BJ (cell line): ENCODE measurements at regions not wholly inside any gene's neighbourhood (a gene's known extent, or its start where the extent isn't known, plus 50 kb on each side); places are given as distances from the start of the nearest gene placed in this dataset.

Source experiments
- CTCF ChIA-PET: fragments of 350-600 bp; formaldehyde crosslinking; extraction: SDS; loops from one replicate; lab custom pipeline; 2021; ENCODE audit warnings: antibody characterized with exemption, inconsistent platforms; lab: Yijun Ruan, JAX
- POLR2A ChIA-PET: fragments of 300-600 bp; sonication (Branson Sonifier 250); formaldehyde crosslinking; extraction: SDS; loops from one replicate; lab custom pipeline; 2021; ENCODE audit warnings: antibody characterized with exemption; lab: Charles Lee
- DNase-seq: peaks from one replicate; pipeline ENCODE4 v3.0.0-alpha.2; 2011; ENCODE audit warnings: low read depth
- H3K27me3 ChIP-seq: 2 replicates; pipeline ENCODE4 v1.6.0; 2011; ENCODE audit warnings: low read length; ENCODE audit not compliant: control insufficient read depth, insufficient read depth
- H3K36me3 ChIP-seq: 2 replicates; pipeline ENCODE4 v1.5.1; 2011; ENCODE audit warnings: low read length; ENCODE audit not compliant: control insufficient read depth, insufficient read depth
- H3K4me3 ChIP-seq: 2 replicates; pipeline ENCODE4 v1.5.1; 2011; ENCODE audit warnings: low read depth, mild to moderate bottlenecking, control low read depth, low read length
- CTCF ChIP-seq: IDR thresholded peaks from 2 replicates; pipeline ENCODE4 v1.5.1; 2011; ENCODE audit warnings: low read depth, mild to moderate bottlenecking, control low read depth, inconsistent platforms, low read length, moderate library complexity; ENCODE audit not compliant: insufficient read depth

GRCh38 chr6:103677290-103677689 lies 1182.4 kb downstream of the HACE1 start:
- ChIA-PET POLR2A (no interaction called here), CTCF (no interaction called here)
- H3K27me3 ChIP-seq = no peaks in the 10 kb centered on the region
- no peaks in the 10 kb centered on the region for H3K36me3 ChIP-seq
- H3K4me3 ChIP-seq = no peak overlapping the region
- no peak for TF ChIP-seq CTCF
- no peak for DNase-seq

GRCh38 chr6:103675807-103676406 lies 1183.8 kb downstream of the HACE1 start:
- ChIA-PET CTCF (no interaction called here), POLR2A (no interaction called here)
- Histone ChIP-seq H3K4me3 (no peak overlapping the region), H3K36me3 (no peaks in the 10 kb centered on the region), H3K27me3 (no peaks in the 10 kb centered on the region)
- no peak for TF ChIP-seq CTCF
- DNase-seq = no peak

- H3K36me3 ChIP-seq = no peaks in the 10 kb centered on the region
- ChIA-PET CTCF (no interaction called here), POLR2A (no interaction called here)
- no peak for DNase-seq
- H3K27me3 ChIP-seq = no peaks in the 10 kb centered on the region
- no peak for TF ChIP-seq CTCF
- H3K4me3 ChIP-seq = no peak overlapping the region
Measured at GRCh38 chr6:103674790-103675189, 1184.9 kb downstream of the HACE1 start.

- no peak for TF ChIP-seq CTCF
- no peak for DNase-seq
- Histone ChIP-seq H3K4me3 (no peak overlapping the region), H3K27me3 (no peaks in the 10 kb centered on the region), H3K36me3 (no peaks in the 10 kb centered on the region)
- CTCF ChIA-PET = no interaction called here
- POLR2A ChIA-PET = no interaction called here
Measured at GRCh38 chr6:103672169-103672568, 1187.5 kb downstream of the HACE1 start.

GRCh38 chr6:103629613-103630012 lies 1230.1 kb downstream of the HACE1 start:
- H3K36me3 ChIP-seq = no peaks in the 10 kb centered on the region
- H3K27me3 ChIP-seq = no peaks in the 10 kb centered on the region
- no peak for DNase-seq
- ChIA-PET CTCF (no interaction called here), POLR2A (no interaction called here)
- H3K4me3 ChIP-seq = no peak overlapping the region
- TF ChIP-seq CTCF = no peak
